ENCODE measurements at regions not wholly inside any gene's neighbourhood (a gene's known extent, or its start where the extent isn't known, plus 50 kb on each side); places are given as distances from the start of the nearest gene placed in this dataset.

GRCh38 chr12:34625116-34625515, 602.8 kb downstream of the ALG10 start (continued):
- no peak for TF ChIP-seq SNAI1 (CRISPR knock-in tag; IDR thresholded peaks at IDR 0.05; ENCODE audit: borderline replicate concordance)
- TF ChIP-seq ZNF282 (IDR thresholded peaks at IDR 0.05; ENCODE audit: partially characterized antibody): no peak
- no peak for TF ChIP-seq MXD1 (CRISPR knock-in tag; IDR thresholded peaks at IDR 0.05)
- TF ChIP-seq ZNF780A (CRISPR knock-in tag; IDR thresholded peaks at IDR 0.05): no peak
- TF ChIP-seq STAG1 (CRISPR knock-in tag; IDR thresholded peaks at IDR 0.05): peak; percentile 55
- TF ChIP-seq, protein P1, sequence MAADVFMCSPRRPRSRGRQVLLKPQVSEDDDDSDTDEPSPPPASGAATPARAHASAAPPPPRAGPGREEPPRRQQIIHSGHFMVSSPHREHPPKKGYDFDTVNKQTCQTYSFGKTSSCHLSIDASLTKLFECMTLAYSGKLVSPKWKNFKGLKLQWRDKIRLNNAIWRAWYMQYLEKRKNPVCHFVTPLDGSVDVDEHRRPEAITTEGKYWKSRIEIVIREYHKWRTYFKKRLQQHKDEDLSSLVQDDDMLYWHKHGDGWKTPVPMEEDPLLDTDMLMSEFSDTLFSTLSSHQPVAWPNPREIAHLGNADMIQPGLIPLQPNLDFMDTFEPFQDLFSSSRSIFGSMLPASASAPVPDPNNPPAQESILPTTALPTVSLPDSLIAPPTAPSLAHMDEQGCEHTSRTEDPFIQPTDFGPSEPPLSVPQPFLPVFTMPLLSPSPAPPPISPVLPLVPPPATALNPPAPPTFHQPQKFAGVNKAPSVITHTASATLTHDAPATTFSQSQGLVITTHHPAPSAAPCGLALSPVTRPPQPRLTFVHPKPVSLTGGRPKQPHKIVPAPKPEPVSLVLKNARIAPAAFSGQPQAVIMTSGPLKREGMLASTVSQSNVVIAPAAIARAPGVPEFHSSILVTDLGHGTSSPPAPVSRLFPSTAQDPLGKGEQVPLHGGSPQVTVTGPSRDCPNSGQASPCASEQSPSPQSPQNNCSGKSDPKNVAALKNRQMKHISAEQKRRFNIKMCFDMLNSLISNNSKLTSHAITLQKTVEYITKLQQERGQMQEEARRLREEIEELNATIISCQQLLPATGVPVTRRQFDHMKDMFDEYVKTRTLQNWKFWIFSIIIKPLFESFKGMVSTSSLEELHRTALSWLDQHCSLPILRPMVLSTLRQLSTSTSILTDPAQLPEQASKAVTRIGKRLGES (CRISPR knock-in tag; IDR thresholded peaks at IDR 0.05; ENCODE audit: borderline replicate concordance): no peak
- no peak for TF ChIP-seq NR2F2 (IDR thresholded peaks at IDR 0.05; ENCODE audit: borderline replicate concordance, low read depth)
- no peak for TF ChIP-seq AKNA (CRISPR knock-in tag; IDR thresholded peaks at IDR 0.05; ENCODE audit: borderline replicate concordance)
- no peak for TF ChIP-seq ARID4A (CRISPR knock-in tag; IDR thresholded peaks at IDR 0.05; ENCODE audit: borderline replicate concordance)
- peak; percentile 40; the same call in 1 of the 2 replicates for TF ChIP-seq SMC3 (IDR thresholded peaks at IDR 0.05; ENCODE audit: low read length)
- no peak for TF ChIP-seq CBX1 (IDR thresholded peaks at IDR 0.05; ENCODE audit: low read depth)
- no peak for TF ChIP-seq ZNF326 (CRISPR knock-in tag; IDR thresholded peaks at IDR 0.05; ENCODE audit: borderline replicate concordance)
- no peak for TF ChIP-seq ZNF660 (CRISPR knock-in tag; IDR thresholded peaks at IDR 0.05; ENCODE audit: borderline replicate concordance, low read depth)
- TF ChIP-seq ZNF580 (CRISPR knock-in tag; IDR thresholded peaks at IDR 0.05; ENCODE audit: borderline replicate concordance, low read depth): no peak
- TF ChIP-seq HOXA3 (CRISPR knock-in tag; IDR thresholded peaks at IDR 0.05): no peak
- no peak for TF ChIP-seq KDM1A (CRISPR knock-in tag; IDR thresholded peaks at IDR 0.05)

Measured in HepG2 (cell line).